Ishikawa (cell line): ENCODE measurements at regions not wholly inside any gene's neighbourhood (a gene's known extent, or its start where the extent isn't known, plus 50 kb on each side); places are given as distances from the start of the nearest gene placed in this dataset.

Source experiments
- CEBPB ChIP-seq: IDR thresholded peaks from 2 replicates; pipeline ENCODE4 v1.6.1; 2012
- EGR1 ChIP-seq: IDR thresholded peaks from 2 replicates; pipeline ENCODE4 v1.6.1; 2012
- EP300 ChIP-seq: IDR thresholded peaks from 2 replicates; pipeline ENCODE4 v1.6.1; 2012; ENCODE audit warnings: borderline replicate concordance
- FOXM1 ChIP-seq: IDR thresholded peaks from 2 replicates; pipeline ENCODE4 v1.6.1; 2012; ENCODE audit warnings: low read depth, borderline replicate concordance
- NFIC ChIP-seq: IDR thresholded peaks from 2 replicates; pipeline ENCODE4 v1.6.1; 2012
- RAD21 ChIP-seq: IDR thresholded peaks from 2 replicates; pipeline ENCODE4 v1.6.1; 2012; ENCODE audit warnings: low read depth
- TAF1 ChIP-seq: IDR thresholded peaks from 2 replicates; pipeline ENCODE4 v1.6.1; 2012; ENCODE audit warnings: low read depth, mild to moderate bottlenecking
- TCF12 ChIP-seq: IDR thresholded peaks from 2 replicates; pipeline ENCODE4 v1.6.1; 2012; ENCODE audit warnings: low read depth
- TEAD4 ChIP-seq: IDR thresholded peaks from 2 replicates; pipeline ENCODE4 v1.6.1; 2012
- YY1 ChIP-seq: IDR thresholded peaks from 2 replicates; pipeline ENCODE4 v1.6.1; 2012; ENCODE audit warnings: low read depth
- TF ChIP-seq, protein P1 (sequence below): IDR thresholded peaks from 2 replicates; pipeline ENCODE4 v1.6.1; 2012
- TF ChIP-seq, protein P2 (sequence below): IDR thresholded peaks from 2 replicates; pipeline ENCODE4 v1.6.1; 2012; ENCODE audit warnings: low read depth, mild to moderate bottlenecking
- TF ChIP-seq, protein P3 (sequence below): IDR thresholded peaks from 2 replicates; pipeline ENCODE4 v1.6.1; 2012

DNA sequence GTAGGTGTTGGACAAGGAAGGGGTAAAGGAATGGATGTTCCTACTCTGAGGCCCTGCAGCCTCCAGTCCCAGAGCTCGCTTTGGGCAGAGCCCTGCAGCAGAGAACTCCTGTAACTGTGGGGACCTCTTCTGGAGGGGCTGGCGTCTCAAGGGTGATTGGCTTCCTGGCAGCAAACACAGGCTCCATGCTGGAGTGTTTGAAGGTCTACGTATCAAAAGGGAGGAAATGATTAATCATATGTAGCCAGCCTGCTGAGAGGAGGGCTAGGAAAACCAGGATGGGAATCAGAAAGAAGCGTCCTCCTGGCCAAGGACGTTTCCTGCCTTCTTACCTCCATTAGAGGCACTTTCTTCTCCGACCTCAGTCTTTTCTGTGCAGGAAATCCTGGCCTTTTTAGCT lies 208.5 kb downstream of the TSHZ3 start:
- TF ChIP-seq YY1: no peak
- TF ChIP-seq RAD21: no peak
- no peak for TF ChIP-seq EP300
- TF ChIP-seq, protein P1, sequence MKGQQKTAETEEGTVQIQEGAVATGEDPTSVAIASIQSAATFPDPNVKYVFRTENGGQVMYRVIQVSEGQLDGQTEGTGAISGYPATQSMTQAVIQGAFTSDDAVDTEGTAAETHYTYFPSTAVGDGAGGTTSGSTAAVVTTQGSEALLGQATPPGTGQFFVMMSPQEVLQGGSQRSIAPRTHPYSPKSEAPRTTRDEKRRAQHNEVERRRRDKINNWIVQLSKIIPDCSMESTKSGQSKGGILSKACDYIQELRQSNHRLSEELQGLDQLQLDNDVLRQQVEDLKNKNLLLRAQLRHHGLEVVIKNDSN: no peak
- no peak for TF ChIP-seq EGR1
- no peak for TF ChIP-seq NFIC
- TF ChIP-seq, protein P2, sequence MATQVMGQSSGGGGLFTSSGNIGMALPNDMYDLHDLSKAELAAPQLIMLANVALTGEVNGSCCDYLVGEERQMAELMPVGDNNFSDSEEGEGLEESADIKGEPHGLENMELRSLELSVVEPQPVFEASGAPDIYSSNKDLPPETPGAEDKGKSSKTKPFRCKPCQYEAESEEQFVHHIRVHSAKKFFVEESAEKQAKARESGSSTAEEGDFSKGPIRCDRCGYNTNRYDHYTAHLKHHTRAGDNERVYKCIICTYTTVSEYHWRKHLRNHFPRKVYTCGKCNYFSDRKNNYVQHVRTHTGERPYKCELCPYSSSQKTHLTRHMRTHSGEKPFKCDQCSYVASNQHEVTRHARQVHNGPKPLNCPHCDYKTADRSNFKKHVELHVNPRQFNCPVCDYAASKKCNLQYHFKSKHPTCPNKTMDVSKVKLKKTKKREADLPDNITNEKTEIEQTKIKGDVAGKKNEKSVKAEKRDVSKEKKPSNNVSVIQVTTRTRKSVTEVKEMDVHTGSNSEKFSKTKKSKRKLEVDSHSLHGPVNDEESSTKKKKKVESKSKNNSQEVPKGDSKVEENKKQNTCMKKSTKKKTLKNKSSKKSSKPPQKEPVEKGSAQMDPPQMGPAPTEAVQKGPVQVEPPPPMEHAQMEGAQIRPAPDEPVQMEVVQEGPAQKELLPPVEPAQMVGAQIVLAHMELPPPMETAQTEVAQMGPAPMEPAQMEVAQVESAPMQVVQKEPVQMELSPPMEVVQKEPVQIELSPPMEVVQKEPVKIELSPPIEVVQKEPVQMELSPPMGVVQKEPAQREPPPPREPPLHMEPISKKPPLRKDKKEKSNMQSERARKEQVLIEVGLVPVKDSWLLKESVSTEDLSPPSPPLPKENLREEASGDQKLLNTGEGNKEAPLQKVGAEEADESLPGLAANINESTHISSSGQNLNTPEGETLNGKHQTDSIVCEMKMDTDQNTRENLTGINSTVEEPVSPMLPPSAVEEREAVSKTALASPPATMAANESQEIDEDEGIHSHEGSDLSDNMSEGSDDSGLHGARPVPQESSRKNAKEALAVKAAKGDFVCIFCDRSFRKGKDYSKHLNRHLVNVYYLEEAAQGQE: no peak
- no peak for TF ChIP-seq CEBPB
- no peak for TF ChIP-seq TCF12
- TF ChIP-seq, protein P3, sequence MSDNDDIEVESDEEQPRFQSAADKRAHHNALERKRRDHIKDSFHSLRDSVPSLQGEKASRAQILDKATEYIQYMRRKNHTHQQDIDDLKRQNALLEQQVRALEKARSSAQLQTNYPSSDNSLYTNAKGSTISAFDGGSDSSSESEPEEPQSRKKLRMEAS: no peak
- TF ChIP-seq TAF1: no peak
- no peak for TF ChIP-seq TEAD4
- TF ChIP-seq FOXM1: no peak
